HepG2 (cell line): ENCODE measurements at regions not wholly inside any gene's neighbourhood (a gene's known extent, or its start where the extent isn't known, plus 50 kb on each side); places are given as distances from the start of the nearest gene placed in this dataset.

Source experiments
- ESRRA ChIP-seq: sonication (generic); formaldehyde crosslinking; IDR thresholded peaks from 2 replicates; pipeline ENCODE4 v1.5.1; 2020; ENCODE audit warnings: mild to moderate bottlenecking, low read depth, missing genetic modification reagents
- ZKSCAN5 ChIP-seq: sonication (generic); formaldehyde crosslinking; IDR thresholded peaks from 2 replicates; pipeline ENCODE4 v1.5.1; 2020; ENCODE audit warnings: mild to moderate bottlenecking, missing genetic modification reagents
- ZNF124 ChIP-seq: sonication (generic); formaldehyde crosslinking; IDR thresholded peaks from 2 replicates; pipeline ENCODE4 v1.4.0; 2020; ENCODE audit warnings: missing genetic modification reagents
- TF ChIP-seq, protein P1 (sequence below): IDR thresholded peaks from 2 replicates; pipeline ENCODE4 v1.4.0; 2020; ENCODE audit warnings: mild to moderate bottlenecking, missing genetic modification reagents

DNA sequence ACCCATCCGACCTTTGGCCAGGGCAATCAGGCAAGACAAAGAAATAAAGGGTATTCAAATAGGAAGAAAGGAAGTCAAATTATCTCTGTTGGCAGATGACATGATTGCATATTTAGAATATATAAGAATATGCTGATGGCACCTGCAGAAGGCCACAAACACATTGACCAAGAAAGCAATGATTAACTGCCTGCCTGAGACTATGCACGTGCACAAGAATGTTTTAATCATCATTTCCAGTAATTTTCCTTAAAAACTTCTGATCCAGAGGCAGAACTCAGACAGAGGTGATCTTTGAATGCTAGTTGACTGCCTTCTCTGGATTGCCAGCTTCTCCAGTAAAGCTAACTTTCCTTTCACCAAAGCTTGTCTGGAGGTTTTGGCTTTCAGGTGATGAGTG lies 260.2 kb downstream of the DTWD2 start:
- TF ChIP-seq ZKSCAN5 = no peak
- no peak for TF ChIP-seq ESRRA (CRISPR knock-in tag)
- TF ChIP-seq ZNF124 (CRISPR knock-in tag) = no peak
- TF ChIP-seq, protein P1, sequence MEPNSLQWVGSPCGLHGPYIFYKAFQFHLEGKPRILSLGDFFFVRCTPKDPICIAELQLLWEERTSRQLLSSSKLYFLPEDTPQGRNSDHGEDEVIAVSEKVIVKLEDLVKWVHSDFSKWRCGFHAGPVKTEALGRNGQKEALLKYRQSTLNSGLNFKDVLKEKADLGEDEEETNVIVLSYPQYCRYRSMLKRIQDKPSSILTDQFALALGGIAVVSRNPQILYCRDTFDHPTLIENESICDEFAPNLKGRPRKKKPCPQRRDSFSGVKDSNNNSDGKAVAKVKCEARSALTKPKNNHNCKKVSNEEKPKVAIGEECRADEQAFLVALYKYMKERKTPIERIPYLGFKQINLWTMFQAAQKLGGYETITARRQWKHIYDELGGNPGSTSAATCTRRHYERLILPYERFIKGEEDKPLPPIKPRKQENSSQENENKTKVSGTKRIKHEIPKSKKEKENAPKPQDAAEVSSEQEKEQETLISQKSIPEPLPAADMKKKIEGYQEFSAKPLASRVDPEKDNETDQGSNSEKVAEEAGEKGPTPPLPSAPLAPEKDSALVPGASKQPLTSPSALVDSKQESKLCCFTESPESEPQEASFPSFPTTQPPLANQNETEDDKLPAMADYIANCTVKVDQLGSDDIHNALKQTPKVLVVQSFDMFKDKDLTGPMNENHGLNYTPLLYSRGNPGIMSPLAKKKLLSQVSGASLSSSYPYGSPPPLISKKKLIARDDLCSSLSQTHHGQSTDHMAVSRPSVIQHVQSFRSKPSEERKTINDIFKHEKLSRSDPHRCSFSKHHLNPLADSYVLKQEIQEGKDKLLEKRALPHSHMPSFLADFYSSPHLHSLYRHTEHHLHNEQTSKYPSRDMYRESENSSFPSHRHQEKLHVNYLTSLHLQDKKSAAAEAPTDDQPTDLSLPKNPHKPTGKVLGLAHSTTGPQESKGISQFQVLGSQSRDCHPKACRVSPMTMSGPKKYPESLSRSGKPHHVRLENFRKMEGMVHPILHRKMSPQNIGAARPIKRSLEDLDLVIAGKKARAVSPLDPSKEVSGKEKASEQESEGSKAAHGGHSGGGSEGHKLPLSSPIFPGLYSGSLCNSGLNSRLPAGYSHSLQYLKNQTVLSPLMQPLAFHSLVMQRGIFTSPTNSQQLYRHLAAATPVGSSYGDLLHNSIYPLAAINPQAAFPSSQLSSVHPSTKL = no peak
